Hepatocyte (in vitro differentiated cells): ENCODE measurements at regions not wholly inside any gene's neighbourhood (a gene's known extent, or its start where the extent isn't known, plus 50 kb on each side); places are given as distances from the start of the nearest gene placed in this dataset.

Experiments
- DNase-seq: peaks from one replicate; pipeline ENCODE4 v3.0.0-alpha.2; 2016; ENCODE audit warnings: low spot score
- H2AFZ ChIP-seq: fragments of 200-600 bp; sonication (generic); 2 replicates; pipeline ENCODE4 v1.6.0; 2016; ENCODE audit warnings: antibody characterized with exemption, mild to moderate bottlenecking
- H3K27ac ChIP-seq: fragments of 200-600 bp; sonication (generic); 2 replicates; pipeline ENCODE4 v1.5.1; 2016; ENCODE audit warnings: mild to moderate bottlenecking
- H3K27me3 ChIP-seq: fragments of 200-600 bp; sonication (generic); 2 replicates; pipeline ENCODE4 v1.6.1; 2016
- H3K36me3 ChIP-seq: fragments of 200-600 bp; sonication (generic); replicated peaks from 2 replicates; pipeline ENCODE4 v1.5.1; 2016; ENCODE audit warnings: low read depth; ENCODE audit not compliant: insufficient read depth
- H3K4me1 ChIP-seq: fragments of 200-600 bp; sonication (generic); 2 replicates; pipeline ENCODE4 v1.5.1; 2016; ENCODE audit warnings: mild to moderate bottlenecking, moderate library complexity; ENCODE audit not compliant: insufficient read depth
- H3K4me2 ChIP-seq: fragments of 200-600 bp; sonication (generic); 2 replicates; pipeline ENCODE4 v1.6.0; 2016
- H3K4me3 ChIP-seq: fragments of 200-600 bp; sonication (generic); 2 replicates; pipeline ENCODE4 v1.5.1; 2016; ENCODE audit warnings: mild to moderate bottlenecking
- H3K79me2 ChIP-seq: fragments of 200-600 bp; sonication (generic); 2 replicates; pipeline ENCODE4 v1.6.0; 2017; ENCODE audit warnings: mild to moderate bottlenecking
- H3K9me2 ChIP-seq: fragments of 200-600 bp; sonication (generic); replicated peaks from 2 replicates; pipeline ENCODE4 v1.6.0; 2017; ENCODE audit warnings: mild to moderate bottlenecking; ENCODE audit not compliant: insufficient read depth
- H3K9me3 ChIP-seq: fragments of 200-600 bp; sonication (generic); 2 replicates; pipeline ENCODE4 v1.5.1; 2016; ENCODE audit warnings: low read depth, mild to moderate bottlenecking
- H4K20me1 ChIP-seq: fragments of 200-600 bp; sonication (generic); 2 replicates; pipeline ENCODE4 v1.6.0; 2016; ENCODE audit warnings: mild to moderate bottlenecking; ENCODE audit not compliant: insufficient read depth, poor library complexity, severe bottlenecking
- CTCF ChIP-seq: fragments of 200-600 bp; sonication (generic); IDR thresholded peaks from 2 replicates; pipeline ENCODE4 v1.5.1; 2016; ENCODE audit warnings: antibody characterized with exemption, mild to moderate bottlenecking; ENCODE audit not compliant: poor library complexity
- EZH2 ChIP-seq: fragments of 200-600 bp; sonication (generic); IDR thresholded peaks from 2 replicates; pipeline ENCODE4 v1.6.1; 2016; ENCODE audit warnings: antibody characterized with exemption, mild to moderate bottlenecking, borderline replicate concordance
- EZH2phosphoT487 ChIP-seq: fragments of 200-600 bp; sonication (generic); IDR thresholded peaks from one replicate; pipeline ENCODE4 v1.6.1; 2018; ENCODE audit warnings: antibody characterized with exemption, mild to moderate bottlenecking, low read depth, moderate library complexity; ENCODE audit not compliant: unreplicated experiment, severe bottlenecking
- WGBS: methylation state at CpG from one replicate; pipeline ENCODE4 v1.1.6; 2016; ENCODE audit warnings: low lambda C conversion rate; ENCODE audit errors: missing lambda C conversion rate; 5-methylcytosine and 5-hydroxymethylcytosine counted together

DNA sequence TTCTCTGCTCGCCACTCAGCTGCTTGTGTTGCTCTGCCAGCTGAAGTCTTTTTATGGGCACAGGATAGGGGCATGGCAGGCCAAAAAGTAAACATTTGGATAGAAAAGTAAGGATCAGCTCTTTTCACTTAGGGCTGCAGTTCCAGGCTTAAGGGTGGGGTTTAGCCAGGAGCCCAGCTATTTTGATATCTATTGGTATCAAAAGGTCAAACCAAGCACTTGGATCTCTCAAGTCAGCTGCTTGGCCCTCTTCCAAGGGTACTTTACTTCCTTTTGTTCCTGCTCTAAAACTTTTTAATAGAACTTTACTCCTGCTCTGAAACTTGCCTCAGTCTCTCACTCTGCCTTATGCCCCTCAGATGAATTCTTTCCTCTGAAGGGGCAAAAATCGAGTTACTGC lies 55.7 kb upstream of the ABCC4 start:
- Histone ChIP-seq H3K36me3 (no peaks in the 10 kb centered on the region), H3K27ac (no peak overlapping the region), H3K9me2 (no peaks in the 10 kb centered on the region), H3K79me2 (no peaks in the 10 kb centered on the region), H3K4me3 (no peak overlapping the region), H3K4me2 (no peak overlapping the region), H2AFZ (no peak overlapping the region), H4K20me1 (no peaks in the 10 kb centered on the region), H3K4me1 (peaks cover 13% of the 10 kb centered on the region), H3K9me3 (no peaks in the 10 kb centered on the region), H3K27me3 (no peaks in the 10 kb centered on the region)
- TF ChIP-seq EZH2phosphoT487 (no peak), CTCF (no peak), EZH2 (no peak)
- no peak for DNase-seq
- 90% methylated on average over 2 of the region's 2 CpGs for whole genome bisulfite sequencing

DNA sequence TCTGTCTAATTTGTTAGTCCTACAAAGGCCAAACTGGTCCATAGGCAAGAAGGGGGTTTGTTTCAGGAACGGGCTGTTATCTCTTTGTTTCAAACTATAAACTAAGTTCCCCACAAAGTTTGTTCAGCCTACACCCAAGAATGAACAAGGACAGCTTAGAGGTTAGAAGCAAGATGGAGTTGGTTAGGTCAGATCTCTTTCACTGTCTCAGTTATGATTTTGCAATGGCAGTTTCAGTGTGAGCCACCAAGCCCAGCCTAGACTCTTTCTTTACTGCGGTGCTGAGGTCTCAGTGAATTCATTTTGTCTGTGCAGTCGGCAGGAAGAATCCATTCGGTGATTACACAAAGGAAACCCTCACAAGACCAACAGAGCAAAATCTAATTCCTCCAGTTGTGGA lies 56.6 kb upstream of the ABCC4 start:
- no peaks in the 10 kb centered on the region for H3K9me3 ChIP-seq
- H3K79me2 ChIP-seq, result no peaks in the 10 kb centered on the region
- no peaks in the 10 kb centered on the region for H3K9me2 ChIP-seq
- H4K20me1 ChIP-seq, result no peaks in the 10 kb centered on the region
- no peaks in the 10 kb centered on the region for H3K27me3 ChIP-seq
- no peak overlapping the region for H3K4me3 ChIP-seq
- TF ChIP-seq CTCF, result no peak
- no peak for TF ChIP-seq EZH2
- no peak for TF ChIP-seq EZH2phosphoT487
- peaks cover 13% of the 10 kb centered on the region for H3K4me1 ChIP-seq
- DNase-seq, result no peak
- H3K27ac ChIP-seq, result no peak overlapping the region
- no peak overlapping the region for H3K4me2 ChIP-seq
- H3K36me3 ChIP-seq, result no peaks in the 10 kb centered on the region
- no peak overlapping the region for H2AFZ ChIP-seq
- 74% methylated on average over 4 of the region's 4 CpGs for WGBS

DNA sequence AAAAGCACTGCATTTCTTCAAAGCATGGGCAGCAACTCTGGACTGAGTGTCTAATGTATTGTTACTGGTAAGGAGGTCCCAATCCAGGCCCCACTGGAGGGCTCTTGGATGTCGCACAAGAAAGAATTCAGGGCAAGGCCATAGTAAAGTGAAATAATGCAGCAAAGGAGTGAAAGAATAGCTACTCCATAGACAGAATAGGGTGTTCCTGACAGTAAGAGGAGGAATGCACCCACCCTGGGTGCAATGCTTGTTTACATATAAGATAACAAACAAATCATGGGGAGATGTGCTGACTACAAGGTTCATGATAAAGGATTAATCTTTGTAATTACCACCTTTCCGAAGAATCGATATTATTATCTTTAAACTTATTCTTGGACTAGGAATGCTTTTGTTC lies 58.8 kb upstream of the ABCC4 start:
- H3K4me2 ChIP-seq, result no peak overlapping the region
- H4K20me1 ChIP-seq, result no peaks in the 10 kb centered on the region
- 52% methylated on average over 3 of the region's 3 CpGs for WGBS
- no peaks in the 10 kb centered on the region for H3K27me3 ChIP-seq
- no peak overlapping the region for H2AFZ ChIP-seq
- no peak for DNase-seq
- peaks cover 4% of the 10 kb centered on the region for H3K4me1 ChIP-seq
- H3K4me3 ChIP-seq, result no peak overlapping the region
- H3K9me3 ChIP-seq, result no peaks in the 10 kb centered on the region
- no peaks in the 10 kb centered on the region for H3K9me2 ChIP-seq
- no peaks in the 10 kb centered on the region for H3K36me3 ChIP-seq
- TF ChIP-seq EZH2, result no peak
- TF ChIP-seq CTCF, result no peak
- no peak for TF ChIP-seq EZH2phosphoT487
- no peaks in the 10 kb centered on the region for H3K79me2 ChIP-seq
- H3K27ac ChIP-seq, result no peak overlapping the region

- DNase-seq, result no peak
- TF ChIP-seq EZH2phosphoT487 (no peak), CTCF (no peak), EZH2 (no peak)
- H3K9me2 ChIP-seq, result no peaks in the 10 kb centered on the region
- H3K4me3 ChIP-seq, result no peak overlapping the region
- no peak overlapping the region for H3K4me2 ChIP-seq
- H4K20me1 ChIP-seq, result no peaks in the 10 kb centered on the region
- H3K36me3 ChIP-seq, result no peaks in the 10 kb centered on the region
- no peaks in the 10 kb centered on the region for H3K4me1 ChIP-seq
- no peaks in the 10 kb centered on the region for H3K27me3 ChIP-seq
- 73% methylated on average over 9 of the region's 9 CpGs for WGBS
- no peaks in the 10 kb centered on the region for H3K79me2 ChIP-seq
- H3K9me3 ChIP-seq, result no peaks in the 10 kb centered on the region
- H3K27ac ChIP-seq, result no peak overlapping the region
- no peak overlapping the region for H2AFZ ChIP-seq
These were observed 59.3 kb upstream of the ABCC4 start for GRCh38 chr13:95360464-95361097.
